Endodermal cell (in vitro differentiated cells): ENCODE measurements at regions not wholly inside any gene's neighbourhood (a gene's known extent, or its start where the extent isn't known, plus 50 kb on each side); places are given as distances from the start of the nearest gene placed in this dataset.

Experiments
- DNase-seq: peaks from one replicate; pipeline ENCODE4 v3.0.0-alpha.2; 2017
- H3K27ac ChIP-seq: 2 replicates; pipeline ENCODE4 v1.5.1; 2013; ENCODE audit warnings: mild to moderate bottlenecking, low read depth, low read length, moderate library complexity
- H3K27me3 ChIP-seq: 2 replicates; pipeline ENCODE4 v1.6.1; 2013; ENCODE audit warnings: mild to moderate bottlenecking, low read length, moderate library complexity; ENCODE audit not compliant: insufficient read depth, control insufficient read depth, poor library complexity, severe bottlenecking
- H3K36me3 ChIP-seq: 2 replicates; pipeline ENCODE4 v1.7.0; 2013; ENCODE audit warnings: mild to moderate bottlenecking, low read length, moderate library complexity; ENCODE audit not compliant: control insufficient read depth, insufficient read depth
- H3K4me1 ChIP-seq: one replicate; pipeline ENCODE4 v1.7.0; 2013; ENCODE audit warnings: low read length; ENCODE audit not compliant: control insufficient read depth, insufficient read depth
- H3K4me3 ChIP-seq: 2 replicates; pipeline ENCODE4 v1.5.1; 2013; ENCODE audit warnings: mild to moderate bottlenecking, low read length, moderate library complexity
- H3K9ac ChIP-seq: 2 replicates; pipeline ENCODE4 v1.6.1; 2013; ENCODE audit warnings: mild to moderate bottlenecking, low read length, moderate library complexity; ENCODE audit not compliant: poor library complexity, severe bottlenecking; ENCODE audit errors: extremely low read depth
- H3K9me3 ChIP-seq: 2 replicates; pipeline ENCODE4 v1.6.1; 2013; ENCODE audit warnings: mild to moderate bottlenecking, low read length, moderate library complexity; ENCODE audit not compliant: control insufficient read depth
- H3K27ac Mint-ChIP-seq: 2 replicates; pipeline ENCODE4 v1.8.0; 2020; ENCODE audit warnings: mixed read lengths
- H3K27me3 Mint-ChIP-seq: 2 replicates; pipeline ENCODE4 v1.8.0; 2021; ENCODE audit warnings: mild to moderate bottlenecking, mixed read lengths; ENCODE audit not compliant: insufficient read depth
- H3K36me3 Mint-ChIP-seq: 2 replicates; pipeline ENCODE4 v1.8.0; 2020; ENCODE audit warnings: low read depth, mixed read lengths
- H3K4me1 Mint-ChIP-seq: 2 replicates; pipeline ENCODE4 v1.8.0; 2020; ENCODE audit warnings: mixed read lengths
- H3K4me3 Mint-ChIP-seq: 2 replicates; pipeline ENCODE4 v1.8.0; 2020; ENCODE audit warnings: mild to moderate bottlenecking, moderate library complexity, mixed read lengths
- H3K9me3 Mint-ChIP-seq: 2 replicates; pipeline ENCODE4 v1.8.0; 2020; ENCODE audit warnings: mild to moderate bottlenecking, mixed read lengths
- WGBS, 2 experiments: methylation state at CpG; one replicate each; pipeline versions ENCODE4 v1.1.5 to v1.1.7; 2013; ENCODE audit warnings: missing lambda C conversion rate in 2 of 2, mixed read lengths in 1 of 2; ENCODE audit not compliant: insufficient coverage in 1 of 2, insufficient read length in 1 of 2; 5-methylcytosine and 5-hydroxymethylcytosine counted together
- TF ChIP-seq, protein P1 (sequence below): fragments of 200-600 bp; sonication (generic); conservative IDR thresholded peaks from 2 replicates; pipeline ENCODE4 v1.5.0; 2021; ENCODE audit warnings: antibody characterized with exemption, mild to moderate bottlenecking

- TF ChIP-seq, protein P1, sequence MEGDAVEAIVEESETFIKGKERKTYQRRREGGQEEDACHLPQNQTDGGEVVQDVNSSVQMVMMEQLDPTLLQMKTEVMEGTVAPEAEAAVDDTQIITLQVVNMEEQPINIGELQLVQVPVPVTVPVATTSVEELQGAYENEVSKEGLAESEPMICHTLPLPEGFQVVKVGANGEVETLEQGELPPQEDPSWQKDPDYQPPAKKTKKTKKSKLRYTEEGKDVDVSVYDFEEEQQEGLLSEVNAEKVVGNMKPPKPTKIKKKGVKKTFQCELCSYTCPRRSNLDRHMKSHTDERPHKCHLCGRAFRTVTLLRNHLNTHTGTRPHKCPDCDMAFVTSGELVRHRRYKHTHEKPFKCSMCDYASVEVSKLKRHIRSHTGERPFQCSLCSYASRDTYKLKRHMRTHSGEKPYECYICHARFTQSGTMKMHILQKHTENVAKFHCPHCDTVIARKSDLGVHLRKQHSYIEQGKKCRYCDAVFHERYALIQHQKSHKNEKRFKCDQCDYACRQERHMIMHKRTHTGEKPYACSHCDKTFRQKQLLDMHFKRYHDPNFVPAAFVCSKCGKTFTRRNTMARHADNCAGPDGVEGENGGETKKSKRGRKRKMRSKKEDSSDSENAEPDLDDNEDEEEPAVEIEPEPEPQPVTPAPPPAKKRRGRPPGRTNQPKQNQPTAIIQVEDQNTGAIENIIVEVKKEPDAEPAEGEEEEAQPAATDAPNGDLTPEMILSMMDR, result peak; percentile 54
- no peaks in the 10 kb centered on the region for H3K9me3 ChIP-seq
- H3K27me3 ChIP-seq, result no peaks in the 10 kb centered on the region
- no peak overlapping the region for H3K9ac ChIP-seq
- H3K27ac Mint-ChIP-seq, result no peak overlapping the region
- peaks cover 19% of the 10 kb centered on the region for H3K4me1 Mint-ChIP-seq
- no peaks in the 10 kb centered on the region for H3K36me3 Mint-ChIP-seq
- H3K4me3 ChIP-seq, result no peak overlapping the region
- no peaks in the 10 kb centered on the region for H3K27me3 Mint-ChIP-seq
- no peaks in the 10 kb centered on the region for H3K36me3 ChIP-seq
- DNase-seq, result no peak
- no peak overlapping the region for H3K4me3 Mint-ChIP-seq
- no peak overlapping the region for H3K27ac ChIP-seq
- H3K4me1 ChIP-seq, result peaks cover 6% of the 10 kb centered on the region
- no peaks in the 10 kb centered on the region for H3K9me3 Mint-ChIP-seq
Observed at GRCh38 chr16:56066617-56067016, 124.7 kb upstream of the GNAO1 start.

DNA sequence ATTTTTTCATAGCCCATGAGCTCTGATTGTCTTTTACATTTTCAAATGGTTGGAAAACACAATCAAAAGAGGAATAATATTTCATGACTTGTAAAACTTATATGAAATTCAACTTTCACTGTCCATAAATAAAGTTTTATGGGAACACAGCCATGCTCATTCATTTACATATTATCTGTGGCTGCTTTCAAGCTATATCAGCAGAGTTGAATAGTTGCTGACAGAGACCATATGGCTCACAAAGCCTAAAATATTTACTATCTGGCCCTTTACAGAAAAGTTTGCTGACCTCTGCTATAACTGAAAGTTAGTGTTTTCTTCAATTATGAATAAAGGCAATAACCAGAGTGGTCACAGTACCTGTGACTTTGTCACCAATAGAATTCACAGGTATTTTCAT, 128.2 kb upstream of the GNAO1 start:
- Mint-ChIP-seq H3K27me3 (peaks cover 4% of the 10 kb centered on the region), H3K36me3 (no peaks in the 10 kb centered on the region), H3K4me3 (no peak overlapping the region), H3K9me3 (no peaks in the 10 kb centered on the region), H3K4me1 (peaks cover 18% of the 10 kb centered on the region), H3K27ac (no peak overlapping the region)
- Histone ChIP-seq H3K27me3 (peaks cover under 1% of the 10 kb centered on the region), H3K36me3 (no peaks in the 10 kb centered on the region), H3K4me3 (no peak overlapping the region), H3K27ac (no peak overlapping the region), H3K9me3 (no peaks in the 10 kb centered on the region), H3K4me1 (peaks cover 6% of the 10 kb centered on the region), H3K9ac (no peak overlapping the region)
- no peak for DNase-seq
- TF ChIP-seq, protein P1, result no peak

DNA sequence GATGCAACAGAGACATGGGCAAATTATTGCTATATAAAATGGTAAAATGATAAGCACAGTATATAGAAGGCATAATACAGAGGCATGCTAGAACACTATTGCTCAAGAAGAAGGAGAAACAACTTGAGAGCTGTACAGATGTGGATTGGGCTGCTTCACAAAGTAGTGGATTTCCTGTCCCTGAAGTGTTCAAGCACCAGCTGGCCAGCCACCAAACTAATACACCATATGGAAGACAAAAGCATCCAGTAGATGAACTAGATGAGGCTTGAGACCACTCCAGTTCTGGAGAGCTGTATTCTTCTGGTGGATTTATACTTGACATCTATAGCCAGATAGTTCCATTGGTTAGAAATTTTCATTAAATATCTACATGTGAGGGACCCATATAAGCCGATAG, 134.1 kb upstream of the GNAO1 start:
- H3K4me1 Mint-ChIP-seq, result no peaks in the 10 kb centered on the region
- TF ChIP-seq, protein P1, result no peak
- Histone ChIP-seq H3K27me3 (peaks cover 5% of the 10 kb centered on the region), H3K4me1 (no peaks in the 10 kb centered on the region), H3K9ac (no peak overlapping the region), H3K36me3 (no peaks in the 10 kb centered on the region), H3K9me3 (no peaks in the 10 kb centered on the region), H3K27ac (no peak overlapping the region), H3K4me3 (no peak overlapping the region)
- 96 to 100% methylated on average over 1 of the region's 1 CpG for WGBS, 2 experiments
- no peaks in the 10 kb centered on the region for H3K36me3 Mint-ChIP-seq
- no peak overlapping the region for H3K27ac Mint-ChIP-seq
- no peaks in the 10 kb centered on the region for H3K9me3 Mint-ChIP-seq
- H3K27me3 Mint-ChIP-seq, result peaks cover 4% of the 10 kb centered on the region
- no peak overlapping the region for H3K4me3 Mint-ChIP-seq
- DNase-seq, result no peak
